HG03378 (cell line): ENCODE measurements at regions not wholly inside any gene's neighbourhood (a gene's known extent, or its start where the extent isn't known, plus 50 kb on each side); places are given as distances from the start of the nearest gene placed in this dataset.

Source experiments
- ATAC-seq: cut with Tn5 transposase; IDR thresholded peaks from one replicate; pipeline ENCODE4 v1.9.1; 2021; ENCODE audit warnings: mild to moderate bottlenecking, moderate library complexity; ENCODE audit not compliant: unreplicated experiment

DNA sequence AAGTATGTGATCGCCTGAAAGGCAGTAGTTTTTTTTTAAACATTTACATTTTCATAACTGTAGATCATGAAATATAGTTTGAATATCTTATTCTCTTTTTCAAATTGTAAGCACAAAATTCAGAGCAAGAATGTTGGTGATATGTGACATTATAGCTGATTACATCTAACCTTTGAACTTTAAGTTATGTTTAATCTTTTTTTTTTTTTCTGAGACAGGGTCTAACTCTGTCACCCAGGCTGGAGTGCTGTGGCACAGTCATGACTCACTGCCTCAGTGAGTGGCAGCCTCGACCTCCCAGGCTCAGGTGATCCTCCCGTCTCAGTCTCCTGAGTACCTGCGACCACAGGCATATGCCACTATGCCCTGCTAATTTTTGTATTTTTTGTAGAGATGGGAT is 278.7 kb upstream of the NEBL start:
- no peak for ATAC-seq

DNA sequence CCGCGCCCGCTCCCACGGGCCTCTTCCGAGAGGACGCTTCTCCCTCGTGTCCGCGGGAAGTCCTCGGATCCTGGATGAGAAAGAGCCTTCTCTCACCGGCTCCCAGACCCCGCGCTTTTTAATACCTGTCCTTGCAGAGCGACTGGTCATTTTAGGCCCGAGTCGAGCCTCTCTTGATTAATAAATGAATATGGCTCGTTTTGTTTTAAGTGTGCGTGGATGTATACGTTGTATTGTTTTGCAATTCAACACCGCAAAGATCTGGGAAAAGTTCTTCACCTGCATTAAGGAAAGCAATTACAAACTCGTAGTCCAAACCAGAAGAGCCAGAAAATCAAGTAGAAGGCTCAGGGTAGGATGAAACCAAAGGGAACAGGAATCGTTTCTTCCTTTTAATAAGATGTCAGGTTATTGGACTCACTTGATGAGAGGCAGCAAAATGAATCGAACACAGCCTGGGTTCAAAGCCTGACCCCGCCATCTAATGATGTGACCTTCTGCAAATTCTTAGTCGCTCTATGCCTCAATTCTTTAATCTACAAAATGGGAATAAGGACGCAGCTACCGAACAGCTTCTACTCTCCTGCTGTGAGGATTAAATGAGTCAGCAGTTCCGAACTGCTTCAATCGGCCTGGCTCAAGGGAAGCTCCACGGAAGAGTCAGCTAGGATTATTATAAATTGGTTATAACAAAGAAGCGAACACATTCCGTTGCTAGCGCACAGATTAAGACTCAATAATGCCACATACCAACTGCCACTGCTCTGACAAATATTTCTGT is 277.8 kb upstream of the NEBL start:
- ATAC-seq: no peak

DNA sequence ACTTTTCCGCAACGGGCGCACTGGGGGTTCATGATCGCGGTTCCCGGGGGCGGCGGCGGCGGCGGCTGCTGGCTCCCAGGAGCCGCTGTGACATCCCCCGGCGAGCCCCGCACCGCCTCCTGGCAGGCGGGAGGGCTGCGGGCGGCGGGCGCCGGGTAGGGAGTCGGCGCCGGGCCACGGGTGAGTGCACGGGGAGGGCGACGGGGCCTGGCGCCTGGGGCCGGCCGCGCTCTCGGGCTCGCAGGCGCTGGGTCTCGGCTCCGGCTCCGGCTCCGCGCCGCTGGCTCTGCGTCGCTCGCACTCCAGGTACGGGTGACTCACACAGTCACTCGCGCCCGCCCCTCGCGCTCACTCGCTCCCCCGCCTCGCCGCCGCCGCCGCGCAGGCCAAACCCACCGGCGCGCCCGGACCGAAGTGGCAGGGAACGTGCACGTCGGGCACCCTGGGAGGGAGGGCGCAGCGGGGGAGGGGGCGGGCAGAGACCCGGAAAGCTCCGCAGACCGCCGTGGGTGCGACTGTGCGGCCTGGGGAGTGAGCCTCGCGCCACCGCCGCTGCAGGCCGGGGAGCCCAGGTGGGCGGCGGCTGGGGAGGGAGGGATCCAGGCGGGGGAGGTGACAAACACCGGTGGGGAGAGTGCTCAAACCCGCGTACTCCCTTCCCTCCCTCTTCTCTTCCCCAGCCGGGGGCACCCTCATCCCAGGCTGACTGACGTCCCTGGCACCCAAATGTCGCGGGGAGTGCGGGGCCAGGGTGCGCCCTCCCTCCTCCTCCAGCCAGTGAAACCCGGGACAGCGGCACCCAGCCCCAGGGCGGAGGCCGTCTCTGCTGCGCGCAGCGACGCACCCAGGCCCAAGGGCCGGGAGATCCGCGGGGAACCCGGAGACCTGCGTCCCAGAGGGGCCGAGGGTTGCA is 276.9 kb upstream of the NEBL start:
- no peak for ATAC-seq

DNA sequence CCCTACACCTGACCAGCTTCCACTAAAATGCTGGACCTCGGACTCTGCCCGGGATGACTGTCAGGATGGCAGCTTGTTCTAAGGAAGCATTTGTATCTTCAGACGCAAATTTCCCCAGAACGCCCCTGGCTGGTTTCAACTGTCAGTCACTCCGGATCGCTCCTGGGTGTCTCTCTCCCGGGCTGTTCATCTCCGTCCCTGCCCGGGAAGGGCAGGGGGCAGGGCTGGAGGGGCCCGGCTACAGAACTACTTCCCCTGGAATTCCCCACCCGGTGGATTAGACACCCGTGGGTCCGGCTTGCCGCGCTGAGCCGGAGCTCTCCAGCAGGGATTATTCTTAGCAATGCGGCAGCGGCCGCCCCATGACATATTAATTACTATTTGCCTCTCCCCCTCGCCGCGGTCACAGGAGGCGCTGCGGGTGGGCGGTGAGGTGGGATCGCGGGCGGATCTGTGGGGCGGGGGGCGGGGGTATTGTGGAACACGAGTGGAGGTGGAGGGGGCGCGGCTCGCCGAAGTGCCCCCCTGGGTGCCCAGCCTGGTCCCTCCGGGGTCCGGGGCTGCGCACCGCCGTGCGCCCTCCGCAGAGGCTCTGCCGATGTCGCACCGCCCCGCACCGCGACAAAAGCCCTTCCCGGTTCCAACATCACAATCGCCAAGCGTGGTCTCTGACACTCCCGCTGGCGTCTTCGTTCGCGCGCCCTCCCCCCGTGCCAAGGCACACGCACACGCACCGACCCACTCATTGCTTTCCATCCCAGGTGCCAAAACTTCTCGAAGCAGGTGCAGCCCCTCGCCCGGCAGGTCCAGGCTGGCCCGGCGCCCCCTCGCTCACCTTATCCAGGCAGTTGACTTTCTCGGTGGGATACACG is 276.1 kb upstream of the NEBL start:
- ATAC-seq: no peak

DNA sequence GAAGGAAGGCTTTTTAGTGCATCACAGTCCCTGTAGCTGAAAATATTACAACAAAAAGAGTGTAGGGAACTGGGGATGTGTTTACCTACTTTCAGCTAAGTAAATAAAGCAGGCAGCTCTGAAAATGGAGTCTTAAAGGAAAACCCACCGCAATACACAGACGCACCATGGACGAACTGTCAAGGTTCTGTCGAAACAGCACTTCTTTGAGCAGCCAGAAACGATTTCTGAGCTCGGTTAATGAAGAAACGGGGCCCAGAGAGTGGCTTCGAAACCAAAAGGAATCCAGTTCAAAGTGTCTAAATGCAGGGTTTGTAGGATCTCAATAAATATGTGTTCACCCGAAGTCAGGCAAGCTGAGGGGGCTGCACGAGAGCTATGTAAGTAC is 275.4 kb upstream of the NEBL start:
- no peak for ATAC-seq

DNA sequence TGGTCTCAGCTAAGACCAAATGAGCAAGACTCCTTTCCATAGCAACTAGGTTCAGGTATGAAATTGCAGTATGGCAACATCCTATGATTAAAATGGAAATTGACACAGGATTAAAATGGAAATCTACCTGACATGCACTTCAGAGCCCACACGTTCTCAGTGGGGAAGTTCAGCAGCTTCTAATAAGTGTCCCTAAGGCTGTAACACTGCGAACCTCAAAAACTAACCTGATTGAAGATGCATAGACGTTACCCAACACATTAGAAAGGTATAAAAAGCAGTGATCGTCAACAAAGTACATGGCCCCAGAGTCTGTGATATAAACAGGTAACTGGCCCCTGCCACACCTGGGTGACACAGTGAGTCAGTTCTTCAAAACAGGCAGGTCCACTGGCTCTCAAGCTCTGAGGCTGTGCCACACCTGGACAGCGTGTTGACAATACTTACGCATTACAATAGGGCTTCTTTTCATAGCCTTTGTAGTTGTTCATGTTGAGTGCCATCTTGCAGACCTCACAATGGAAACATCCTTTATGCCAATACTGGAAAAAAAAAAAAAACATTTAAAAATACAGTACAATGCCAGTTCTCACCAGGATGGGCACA is 274.9 kb upstream of the NEBL start:
- ATAC-seq: no peak

DNA sequence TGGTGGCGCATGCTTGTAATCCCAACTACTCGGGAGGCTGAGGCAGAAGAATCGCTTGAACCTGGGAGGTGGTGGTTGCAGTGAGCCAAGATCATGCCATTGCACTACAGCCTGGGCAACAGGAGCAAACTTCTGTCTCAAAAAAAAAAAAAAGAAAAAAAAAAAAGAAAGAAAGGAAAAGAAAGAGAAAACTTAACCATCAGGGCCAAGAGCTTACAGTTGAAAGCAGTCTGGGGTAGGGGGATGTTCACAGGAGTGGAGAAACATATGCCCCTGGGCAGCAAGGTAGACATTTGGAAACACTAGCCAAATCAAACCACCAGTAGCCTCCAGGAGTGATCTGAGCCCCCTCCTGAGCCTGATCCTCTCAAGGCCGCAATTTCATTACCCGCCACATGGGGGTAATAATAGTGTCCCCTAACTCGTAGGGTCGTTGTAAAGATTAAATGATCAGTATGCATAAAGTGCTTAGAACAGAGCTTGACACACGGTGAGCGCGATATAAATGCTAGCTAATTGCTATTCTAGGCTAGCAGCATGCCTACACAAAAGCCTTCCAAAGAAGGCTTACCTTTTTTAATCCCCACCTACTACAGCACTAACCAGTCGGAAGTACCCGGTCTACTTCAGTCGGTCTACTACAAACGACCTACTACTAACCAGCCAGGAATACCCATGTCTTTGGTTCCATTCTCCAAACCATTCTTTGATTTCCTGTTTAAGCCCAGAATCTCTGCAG is 274.3 kb upstream of the NEBL start:
- ATAC-seq: no peak

DNA sequence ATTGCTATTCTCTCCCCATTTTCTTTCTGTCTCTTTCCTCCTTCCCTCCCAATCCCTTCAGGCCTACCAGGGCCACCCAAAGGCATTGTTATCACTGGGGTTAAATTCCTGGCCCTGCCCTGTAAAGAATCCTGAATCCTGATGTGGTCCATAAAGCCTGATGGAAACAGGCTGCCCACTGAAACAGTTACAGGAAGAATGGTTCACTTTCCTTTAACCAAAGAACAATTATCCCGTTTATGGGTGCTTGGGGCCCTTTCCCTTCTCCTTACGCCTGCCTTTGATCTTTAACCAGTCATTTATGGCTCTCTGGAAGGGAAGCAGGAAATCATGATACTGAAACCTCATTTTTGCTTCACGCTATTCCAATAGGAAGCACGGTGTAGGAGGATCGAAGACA is 273.1 kb upstream of the NEBL start:
- no peak for ATAC-seq

DNA sequence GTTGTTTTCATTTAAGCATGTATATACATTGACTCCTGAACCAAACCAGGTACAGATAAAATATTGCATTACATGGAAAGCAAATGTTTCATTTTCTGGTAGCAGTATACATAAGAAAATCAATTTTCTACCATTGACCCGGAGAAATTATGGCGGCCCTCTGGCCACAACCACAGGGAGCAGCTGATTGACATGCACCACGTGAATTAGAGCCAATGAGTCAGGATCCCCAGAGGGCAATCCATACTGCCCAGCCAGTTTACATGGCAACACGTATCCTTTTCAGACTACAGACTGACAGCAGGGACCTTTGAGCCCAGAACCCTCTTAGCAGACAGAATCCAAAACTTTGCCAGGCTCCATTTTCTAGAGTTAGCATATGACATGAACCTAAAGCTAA is 272.2 kb upstream of the NEBL start:
- no peak for ATAC-seq

DNA sequence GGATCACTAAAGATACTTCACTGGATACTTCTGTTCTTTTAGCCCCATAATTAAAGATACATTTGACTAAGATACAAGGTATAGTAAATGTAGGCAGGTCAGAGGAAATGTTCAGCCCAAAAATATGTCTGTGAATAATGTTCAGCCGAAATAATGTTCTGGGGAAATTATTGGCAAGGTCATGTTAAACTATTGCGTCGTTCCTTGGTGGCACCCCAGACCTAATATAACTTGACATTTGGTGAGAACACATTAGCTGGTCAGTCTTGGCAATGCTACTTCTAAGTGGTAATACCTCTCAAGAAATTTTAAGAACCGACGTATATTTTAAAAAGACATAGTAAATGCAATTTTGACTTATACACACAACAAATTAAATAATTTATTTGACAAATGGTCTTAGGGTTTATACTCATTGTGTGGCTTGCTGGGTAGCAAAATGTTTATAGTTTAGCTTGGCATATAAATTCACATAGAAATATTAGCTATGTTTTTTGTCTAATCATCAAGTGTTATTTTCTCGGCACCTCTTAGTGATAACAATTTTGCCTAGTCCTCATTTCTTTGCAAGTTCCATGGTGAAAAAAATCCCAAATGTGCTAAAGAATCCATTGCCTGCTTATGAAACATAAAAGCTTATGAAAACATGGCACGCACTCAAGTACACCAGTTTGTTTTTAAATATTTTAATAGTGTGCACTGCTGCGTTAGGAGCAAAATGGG is 270.3 kb upstream of the NEBL start:
- no peak for ATAC-seq

DNA sequence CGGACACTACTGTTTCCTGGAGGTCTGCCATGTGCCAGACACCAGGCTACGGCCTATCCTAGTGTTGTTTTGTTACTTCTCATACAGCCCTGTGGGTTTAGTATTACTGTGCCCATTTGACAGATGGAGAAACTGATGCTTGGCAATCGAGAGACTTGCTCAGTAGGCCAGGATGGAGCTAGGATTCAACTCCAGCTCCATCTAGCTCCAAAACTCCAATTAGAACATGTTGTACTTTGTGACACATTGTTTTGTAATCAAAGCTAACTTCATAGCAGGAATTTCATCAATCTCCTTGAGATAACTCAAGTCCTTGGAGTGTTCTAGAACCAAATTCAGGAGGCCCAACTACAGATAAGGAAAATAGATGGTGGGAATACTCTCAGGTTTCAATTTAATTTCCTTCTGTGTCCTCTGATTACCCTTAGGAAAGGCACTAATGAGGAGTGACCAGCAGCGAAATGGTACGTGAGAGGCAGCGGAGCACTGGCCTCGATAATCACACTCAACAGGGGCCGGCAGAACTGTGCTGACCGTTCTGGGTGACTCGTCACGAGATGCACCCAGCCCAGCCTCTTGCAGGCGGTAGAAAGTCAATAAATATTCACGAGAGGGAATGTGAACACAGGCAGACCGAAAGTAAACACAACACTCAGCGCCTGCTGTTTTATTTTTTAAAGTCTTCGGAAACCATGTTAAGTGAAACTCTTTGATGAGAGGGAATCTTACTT is 269.6 kb upstream of the NEBL start:
- no peak for ATAC-seq

DNA sequence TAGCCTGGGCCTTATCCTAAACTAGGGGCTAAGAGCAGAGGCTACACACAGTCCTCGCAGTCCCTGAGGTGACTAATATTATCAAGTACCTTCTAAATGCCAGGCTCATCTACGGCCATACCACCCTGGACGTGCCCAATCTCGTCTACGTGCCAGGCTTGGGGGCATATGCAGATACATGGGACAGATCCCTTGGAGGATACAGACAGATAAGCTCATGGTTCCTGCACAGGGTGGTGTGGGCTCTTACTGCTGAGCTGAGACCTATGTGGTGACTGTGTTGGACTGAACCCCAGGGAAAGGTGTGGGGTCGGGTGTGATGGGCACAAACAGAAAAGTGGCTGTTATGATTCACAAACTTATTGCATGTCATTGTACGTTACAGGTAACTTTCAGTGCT is 268.4 kb upstream of the NEBL start:
- no peak for ATAC-seq

DNA sequence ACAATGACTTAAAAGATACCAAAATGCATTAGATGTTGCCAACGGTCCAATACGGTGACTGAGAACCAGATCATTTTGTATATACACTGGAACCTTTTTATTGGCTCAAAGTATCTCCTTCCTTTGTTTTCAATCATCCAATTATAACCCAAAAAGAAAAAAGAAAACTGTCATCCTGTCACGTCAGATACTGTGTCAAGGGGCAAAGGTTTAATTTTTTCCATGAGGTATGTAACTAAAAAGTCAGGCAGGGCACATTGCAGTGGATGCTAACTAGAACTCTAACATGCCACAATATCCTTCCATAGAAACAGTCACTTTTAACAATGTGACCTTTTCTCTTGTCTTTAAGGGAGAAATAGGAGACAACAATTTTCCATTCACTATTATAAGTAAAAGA is 267.6 kb upstream of the NEBL start:
- ATAC-seq: no peak

DNA sequence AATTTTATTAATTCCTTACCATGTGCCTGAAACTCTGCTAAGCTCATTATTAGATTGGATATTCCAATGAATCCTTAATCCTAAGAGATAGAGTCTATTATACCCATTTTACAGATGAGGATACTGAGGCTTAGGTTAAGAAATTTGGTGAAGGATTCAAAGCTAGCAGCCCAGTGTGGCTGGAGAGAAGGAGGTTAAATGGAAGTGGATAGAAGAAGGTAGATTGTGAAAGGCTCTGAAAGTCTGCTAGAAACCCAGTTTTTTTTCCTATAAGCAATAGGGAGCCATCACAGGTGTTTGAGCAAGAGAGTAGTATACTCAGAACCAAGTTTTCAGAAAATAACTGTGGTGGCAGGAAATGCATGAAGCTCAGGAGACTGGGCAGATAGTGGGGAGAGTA is 265.8 kb upstream of the NEBL start:
- ATAC-seq: no peak

DNA sequence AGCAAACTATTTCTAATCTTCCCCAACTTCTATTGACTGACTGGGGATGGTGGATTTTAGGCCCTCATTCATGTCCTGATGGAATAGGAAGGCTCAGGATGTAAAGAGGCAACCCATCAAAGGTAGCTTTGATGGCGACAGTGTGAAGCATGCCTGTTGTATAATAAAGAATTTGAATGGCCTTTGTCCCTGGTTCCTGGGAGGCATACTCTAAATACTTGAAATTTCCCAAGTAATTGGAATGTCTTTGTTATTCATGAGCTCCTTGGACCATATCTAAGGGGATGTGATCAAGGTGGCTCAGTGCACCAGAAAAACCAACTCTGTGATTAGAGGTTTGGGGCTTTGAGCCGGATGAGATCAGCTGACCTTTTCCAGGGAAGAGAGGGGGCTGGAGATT is 264.5 kb upstream of the NEBL start:
- ATAC-seq: no peak

DNA sequence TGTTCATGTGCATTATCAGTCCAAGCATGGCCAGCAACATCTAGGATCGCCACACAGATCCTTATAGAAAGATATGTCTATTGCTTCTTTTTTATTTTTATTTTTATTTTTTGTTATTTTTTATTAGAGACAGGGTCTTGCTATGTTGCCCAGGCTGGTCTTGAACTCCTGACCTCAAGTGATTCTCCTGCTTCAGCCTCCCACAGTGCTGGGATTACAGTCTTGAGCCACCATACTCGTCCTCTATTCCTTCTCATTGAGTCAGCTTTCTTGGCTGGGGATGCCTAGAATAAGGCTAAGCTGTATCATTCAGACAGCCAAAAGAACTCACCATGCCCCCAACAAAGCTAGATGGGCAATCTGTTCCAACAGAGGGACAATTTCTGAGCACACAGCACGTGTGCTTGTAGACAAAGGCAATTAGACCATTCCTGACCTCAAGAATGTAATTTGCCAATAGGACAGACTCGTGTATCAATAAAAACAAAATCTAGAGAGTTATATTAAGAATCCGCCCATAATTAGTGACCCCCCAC is 264.0 kb upstream of the NEBL start:
- ATAC-seq: no peak

DNA sequence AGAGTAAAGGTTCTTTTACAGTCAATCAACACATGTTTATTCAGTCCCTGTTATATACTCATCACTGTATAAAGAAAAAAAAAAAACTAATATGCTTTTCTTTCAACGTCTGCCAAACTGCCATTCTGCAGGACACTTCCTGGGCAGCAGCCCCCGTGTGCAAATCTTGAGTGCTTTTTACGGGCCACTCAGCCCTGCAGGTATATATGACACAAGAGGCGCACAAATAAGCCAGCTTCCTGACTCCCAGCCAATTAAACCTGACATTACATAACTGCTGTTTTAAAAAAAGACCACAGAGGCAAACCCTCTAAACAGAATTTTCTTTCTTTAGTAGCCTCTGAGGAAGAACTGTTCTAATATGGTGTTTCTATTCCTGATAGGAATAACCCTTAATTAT is 263.0 kb upstream of the NEBL start:
- ATAC-seq: no peak

DNA sequence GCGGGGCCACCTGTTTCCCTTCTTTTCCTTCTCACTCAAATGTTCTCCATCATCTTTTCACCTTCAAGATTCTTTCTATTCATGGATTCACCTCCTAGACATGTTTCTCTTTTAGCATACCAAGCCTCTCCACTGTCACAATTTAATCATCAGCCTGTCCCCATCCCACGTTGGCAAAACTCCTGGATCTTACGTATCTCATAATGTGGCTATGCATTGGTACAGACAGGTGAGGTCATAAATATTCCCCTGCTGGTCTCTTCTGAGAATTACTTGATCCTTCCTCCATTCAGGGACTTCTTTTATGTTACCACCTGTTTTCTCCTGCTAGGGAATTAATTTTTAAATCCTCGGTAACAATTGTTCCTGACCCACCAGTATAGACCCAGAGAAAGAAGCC is 262.6 kb upstream of the NEBL start:
- no peak for ATAC-seq

DNA sequence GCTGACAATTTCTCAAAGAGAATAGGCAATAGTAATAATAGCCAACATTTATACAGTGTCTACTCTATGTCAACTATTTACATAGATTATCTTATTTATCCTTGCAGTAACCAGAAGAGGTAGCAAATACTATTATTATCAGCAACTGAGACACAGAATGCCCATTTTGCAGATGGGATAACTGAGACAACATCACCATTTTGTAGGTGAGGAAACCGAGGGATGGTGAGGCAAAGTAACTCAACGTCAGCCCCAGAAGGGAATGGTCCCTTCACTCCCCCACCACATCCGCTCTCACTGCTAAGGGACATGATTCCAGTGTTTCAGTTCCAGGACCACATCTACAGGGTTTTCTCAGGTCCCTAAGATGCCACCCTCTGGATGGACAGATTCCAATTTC is 261.2 kb upstream of the NEBL start:
- no peak for ATAC-seq
